Suprapubic skin (tissue), 4 donors: ENCODE measurements at regions not wholly inside any gene's neighbourhood (a gene's known extent, or its start where the extent isn't known, plus 50 kb on each side); places are given as distances from the start of the nearest gene placed in this dataset.

ENCODE experiments used
- CTCF ChIP-seq, 2 donors: fragments of 200-600 bp in 1 of 2; fragments of 450-650 bp in 1 of 2; sonication (generic) in 1 of 2; IDR thresholded peaks; one replicate each; pipeline ENCODE4 v1.5.1; 2016 to 2019; ENCODE audit warnings: antibody characterized with exemption in 2 of 2, mild to moderate bottlenecking in 1 of 2, moderate library complexity in 1 of 2
- POLR2A ChIP-seq, 2 donors: fragments of 450-650 bp; IDR thresholded peaks; one replicate each; pipeline ENCODE4 v1.6.1; 2017; ENCODE audit warnings: antibody characterized with exemption in 2 of 2, mild to moderate bottlenecking in 2 of 2, moderate library complexity in 2 of 2
- POLR2AphosphoS5 ChIP-seq, 3 donors: sonication (generic); formaldehyde crosslinking; IDR thresholded peaks; one replicate each; pipeline ENCODE4 v1.6.1; 2017; ENCODE audit warnings: antibody characterized with exemption in 3 of 3

- no peak for TF ChIP-seq CTCF (IDR thresholded peaks at IDR 0.05)
- TF ChIP-seq POLR2A (IDR thresholded peaks at IDR 0.05), result no peak
- TF ChIP-seq POLR2AphosphoS5 (IDR thresholded peaks at IDR 0.05), result no peak
These were observed 367.8 kb upstream of the PBX1 start for GRCh38 chr1:164191191-164191590.
